DND-41 (cell line): ENCODE measurements at regions not wholly inside any gene's neighbourhood (a gene's known extent, or its start where the extent isn't known, plus 50 kb on each side); places are given as distances from the start of the nearest gene placed in this dataset.

Experiments used
- ATAC-seq: fragments of 200-7000 bp; cut with Tn5 transposase; 3 replicates; pipeline ENCODE4 v1.9.1; 2021; ENCODE audit warnings: low read depth; ENCODE audit not compliant: insufficient read depth
- DNase-seq: peaks from one replicate; pipeline ENCODE4 v3.0.0-alpha.2; 2020
- H2AFZ ChIP-seq: 2 replicates; pipeline ENCODE4 v1.6.0; 2012; ENCODE audit warnings: low read depth, low read length
- H3K27ac ChIP-seq: 2 replicates; pipeline ENCODE4 v1.5.1; 2012; ENCODE audit warnings: low read length, inconsistent platforms
- H3K27me3 ChIP-seq: fragments of 200-600 bp; sonication (generic); 2 replicates; pipeline ENCODE4 v1.6.0; 2012; ENCODE audit warnings: low read length, mild to moderate bottlenecking, inconsistent platforms; ENCODE audit not compliant: insufficient read depth, poor library complexity
- H3K36me3 ChIP-seq: 2 replicates; pipeline ENCODE4 v1.5.1; 2012; ENCODE audit warnings: low read length, inconsistent platforms; ENCODE audit not compliant: insufficient read depth
- H3K4me1 ChIP-seq: 2 replicates; pipeline ENCODE4 v1.5.1; 2012; ENCODE audit warnings: mild to moderate bottlenecking, low read length; ENCODE audit not compliant: insufficient read depth
- H3K4me2 ChIP-seq: 2 replicates; pipeline ENCODE4 v1.6.0; 2012; ENCODE audit warnings: mild to moderate bottlenecking, moderate library complexity, low read length, inconsistent platforms; ENCODE audit not compliant: insufficient read depth
- H3K4me3 ChIP-seq, 2 experiments: fragments of 200-600 bp in 1 of 2; shearing (Covaris generic) in 1 of 2; 2 replicates each; pipeline ENCODE4 v1.5.1; 2012 to 2016; ENCODE audit warnings: inconsistent platforms in 2 of 2, low read length in 2 of 2, mild to moderate bottlenecking in 2 of 2, low read depth in 1 of 2, moderate library complexity in 1 of 2
- H3K79me2 ChIP-seq: 2 replicates; pipeline ENCODE4 v1.6.0; 2012; ENCODE audit warnings: low read length, inconsistent platforms; ENCODE audit not compliant: insufficient read depth
- H3K9ac ChIP-seq: 2 replicates; pipeline ENCODE4 v1.6.0; 2012; ENCODE audit warnings: low read depth, mild to moderate bottlenecking, inconsistent platforms, low read length, moderate library complexity
- H3K9me3 ChIP-seq: 2 replicates; pipeline ENCODE4 v1.5.1; 2012; ENCODE audit warnings: low read length, moderate library complexity, mild to moderate bottlenecking, inconsistent platforms; ENCODE audit not compliant: insufficient read depth, severe bottlenecking
- H4K20me1 ChIP-seq: 2 replicates; pipeline ENCODE4 v1.6.0; 2012; ENCODE audit warnings: low read length; ENCODE audit not compliant: insufficient read depth
- CTCF ChIP-seq: IDR thresholded peaks from 2 replicates; pipeline ENCODE4 v1.5.1; 2012; ENCODE audit warnings: borderline replicate concordance, low read length, moderate library complexity, mild to moderate bottlenecking; ENCODE audit not compliant: poor library complexity, severe bottlenecking; ENCODE audit errors: extremely low read depth
- EZH2 ChIP-seq: IDR thresholded peaks from 3 replicates; pipeline ENCODE4 v1.6.1; 2012; ENCODE audit warnings: borderline replicate concordance, low read depth, mild to moderate bottlenecking, moderate library complexity, low read length, inconsistent platforms; ENCODE audit not compliant: severe bottlenecking

- ATAC-seq: no peak
Measured at GRCh38 chr16:35788381-35788780, 2329.0 kb downstream of the TP53TG3F start.

DNA sequence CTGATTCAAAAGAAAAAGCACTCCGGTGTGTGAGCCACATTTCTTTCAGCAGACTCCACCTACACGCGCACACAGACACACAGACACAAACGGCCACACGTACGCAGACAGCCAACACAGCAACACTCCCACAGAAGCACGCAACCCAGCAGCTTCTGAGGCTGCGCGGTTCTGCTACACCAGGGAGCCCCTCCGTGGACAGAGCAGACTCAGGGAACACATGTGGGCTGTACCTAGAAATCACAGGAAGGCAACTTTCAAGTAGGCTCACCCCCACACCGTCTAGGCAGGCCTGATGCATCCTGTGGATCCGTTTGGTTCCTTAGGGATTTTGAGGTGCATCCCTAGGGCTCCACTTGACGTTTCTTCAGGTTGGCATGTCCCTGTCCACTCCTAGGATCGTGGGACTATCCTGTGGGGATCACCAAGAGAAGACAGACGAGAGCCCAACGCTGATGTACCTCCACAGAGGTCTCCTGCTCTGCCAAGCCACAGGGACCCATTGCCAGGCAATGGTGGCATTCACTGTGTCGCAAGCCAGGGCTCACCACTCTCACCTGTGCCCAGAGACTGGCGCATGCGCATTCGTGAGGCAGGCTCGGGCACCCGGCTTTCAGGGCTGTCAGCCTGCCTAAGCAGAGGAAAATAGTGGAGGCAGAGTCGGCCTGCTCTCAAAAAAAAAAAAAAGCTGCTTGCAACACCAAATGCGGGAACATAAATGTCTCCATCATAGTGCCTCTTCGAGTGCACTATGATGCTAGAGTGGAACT, 2333.3 kb downstream of the TP53TG3F start:
- Histone ChIP-seq H3K27me3 (no peaks in the 10 kb centered on the region), H3K27ac (no peak overlapping the region), H3K4me1 (no peaks in the 10 kb centered on the region), H3K4me3 (no peak overlapping the region), H2AFZ (no peak overlapping the region), H4K20me1 (no peaks in the 10 kb centered on the region), H3K9ac (no peak overlapping the region), H3K79me2 (no peaks in the 10 kb centered on the region), H3K9me3 (peaks cover 71% of the 10 kb centered on the region), H3K4me2 (no peak overlapping the region), H3K36me3 (no peaks in the 10 kb centered on the region)
- no peak for TF ChIP-seq CTCF
- no peak for TF ChIP-seq EZH2
- no peak for ATAC-seq
- no peak for DNase-seq

More at GRCh38 chr16:35788381-35788780, 2329.0 kb downstream of the TP53TG3F start:
- DNase-seq: no peak
- Histone ChIP-seq H4K20me1 (no peaks in the 10 kb centered on the region), H3K79me2 (no peaks in the 10 kb centered on the region), H3K4me2 (no peak overlapping the region), H3K27me3 (no peaks in the 10 kb centered on the region), H3K36me3 (no peaks in the 10 kb centered on the region), H3K4me3 (no peak overlapping the region), H2AFZ (no peak overlapping the region), H3K4me1 (no peaks in the 10 kb centered on the region), H3K27ac (no peak overlapping the region), H3K9me3 (peaks cover 55% of the 10 kb centered on the region), H3K9ac (no peak overlapping the region)
- TF ChIP-seq CTCF (no peak), EZH2 (no peak)

GRCh38 chr16:35793601-35794000, 2334.2 kb downstream of the TP53TG3F start:
- Histone ChIP-seq H3K4me3 (no peak overlapping the region), H3K36me3 (no peaks in the 10 kb centered on the region), H3K27me3 (no peaks in the 10 kb centered on the region), H3K4me1 (peaks cover under 1% of the 10 kb centered on the region; the same call in 1 of the 2 replicates), H4K20me1 (no peaks in the 10 kb centered on the region), H3K9ac (no peak overlapping the region), H3K9me3 (peaks cover 68% of the 10 kb centered on the region), H3K4me2 (no peak overlapping the region), H3K79me2 (no peaks in the 10 kb centered on the region), H2AFZ (no peak overlapping the region), H3K27ac (no peak overlapping the region)
- DNase-seq: no peak
- ATAC-seq: no peak
- TF ChIP-seq CTCF (no peak), EZH2 (no peak)
